ENCODE measurements at regions not wholly inside any gene's neighbourhood (a gene's known extent, or its start where the extent isn't known, plus 50 kb on each side); places are given as distances from the start of the nearest gene placed in this dataset.

DNA sequence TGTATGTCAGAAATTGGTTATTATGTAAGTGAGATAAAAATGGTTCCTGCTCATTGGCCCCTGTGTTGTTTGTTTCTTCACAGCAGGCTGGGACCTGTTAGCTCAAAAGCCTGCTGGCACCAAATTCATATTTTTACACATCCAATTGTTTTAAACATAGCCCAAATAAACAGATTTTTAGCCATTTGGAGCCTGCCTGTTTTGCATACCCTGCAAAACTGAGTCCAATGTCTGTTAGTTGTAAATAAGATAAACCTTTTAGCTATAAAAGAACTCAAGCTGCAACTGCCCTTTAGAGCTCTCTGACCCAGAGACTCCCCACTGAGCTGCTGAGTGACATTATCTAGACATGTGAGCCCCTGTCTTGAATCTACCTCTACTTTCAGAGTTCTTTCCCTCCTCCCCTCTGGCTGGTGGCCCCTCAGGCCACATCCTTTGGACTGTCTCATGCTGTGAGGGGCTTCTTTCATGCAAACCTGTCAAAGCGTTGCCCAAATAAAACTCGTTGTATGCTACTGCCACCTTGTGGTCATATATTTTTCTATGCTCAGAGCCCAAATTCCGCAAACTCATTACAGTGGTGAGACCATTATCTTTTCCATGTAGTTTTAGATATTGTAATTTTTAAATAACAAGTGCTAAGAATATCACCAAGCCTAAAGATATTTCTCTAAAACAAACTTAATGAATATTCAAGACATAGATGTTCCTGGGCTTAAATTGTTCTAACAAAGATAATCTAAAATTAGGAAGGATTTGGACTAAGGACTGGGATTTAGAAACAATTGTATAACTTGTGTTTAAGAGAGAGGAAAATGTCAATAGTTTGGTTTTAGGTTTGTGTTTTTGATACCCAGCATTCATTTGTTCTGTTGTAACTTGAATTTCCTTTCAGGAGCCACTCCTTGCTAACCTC is 337.9 kb downstream of the AACS start:
- Mint-ChIP-seq H3K9me3 (peaks cover 15% of the 10 kb centered on the region), H3K4me3 (no peak overlapping the region), H3K27me3 (ENCODE audit: low read depth) (no peaks in the 10 kb centered on the region), H3K4me1 (peaks cover 36% of the 10 kb centered on the region), H3K36me3 (peaks cover 14% of the 10 kb centered on the region), H3K27ac (no peak overlapping the region)
- ChIA-PET POLR2A (no interaction called here), CTCF (interaction anchor here (0.6 to 2.8 kb wide), 13 partner anchors 8 to 220 kb away, joined by 3 to 19 read pairs (median 4); no protein-coding TSS in a partner anchor)
- ATAC-seq (peak; percentile 92), DNase-seq (ENCODE audit: low spot score) (peak; percentile 71)
- TF ChIP-seq, protein P1, sequence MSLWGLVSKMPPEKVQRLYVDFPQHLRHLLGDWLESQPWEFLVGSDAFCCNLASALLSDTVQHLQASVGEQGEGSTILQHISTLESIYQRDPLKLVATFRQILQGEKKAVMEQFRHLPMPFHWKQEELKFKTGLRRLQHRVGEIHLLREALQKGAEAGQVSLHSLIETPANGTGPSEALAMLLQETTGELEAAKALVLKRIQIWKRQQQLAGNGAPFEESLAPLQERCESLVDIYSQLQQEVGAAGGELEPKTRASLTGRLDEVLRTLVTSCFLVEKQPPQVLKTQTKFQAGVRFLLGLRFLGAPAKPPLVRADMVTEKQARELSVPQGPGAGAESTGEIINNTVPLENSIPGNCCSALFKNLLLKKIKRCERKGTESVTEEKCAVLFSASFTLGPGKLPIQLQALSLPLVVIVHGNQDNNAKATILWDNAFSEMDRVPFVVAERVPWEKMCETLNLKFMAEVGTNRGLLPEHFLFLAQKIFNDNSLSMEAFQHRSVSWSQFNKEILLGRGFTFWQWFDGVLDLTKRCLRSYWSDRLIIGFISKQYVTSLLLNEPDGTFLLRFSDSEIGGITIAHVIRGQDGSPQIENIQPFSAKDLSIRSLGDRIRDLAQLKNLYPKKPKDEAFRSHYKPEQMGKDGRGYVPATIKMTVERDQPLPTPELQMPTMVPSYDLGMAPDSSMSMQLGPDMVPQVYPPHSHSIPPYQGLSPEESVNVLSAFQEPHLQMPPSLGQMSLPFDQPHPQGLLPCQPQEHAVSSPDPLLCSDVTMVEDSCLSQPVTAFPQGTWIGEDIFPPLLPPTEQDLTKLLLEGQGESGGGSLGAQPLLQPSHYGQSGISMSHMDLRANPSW (CRISPR knock-in tag; conservative IDR thresholded peaks at IDR 0.05; ENCODE audit: low read depth) = no peak
- TF ChIP-seq, protein P2, sequence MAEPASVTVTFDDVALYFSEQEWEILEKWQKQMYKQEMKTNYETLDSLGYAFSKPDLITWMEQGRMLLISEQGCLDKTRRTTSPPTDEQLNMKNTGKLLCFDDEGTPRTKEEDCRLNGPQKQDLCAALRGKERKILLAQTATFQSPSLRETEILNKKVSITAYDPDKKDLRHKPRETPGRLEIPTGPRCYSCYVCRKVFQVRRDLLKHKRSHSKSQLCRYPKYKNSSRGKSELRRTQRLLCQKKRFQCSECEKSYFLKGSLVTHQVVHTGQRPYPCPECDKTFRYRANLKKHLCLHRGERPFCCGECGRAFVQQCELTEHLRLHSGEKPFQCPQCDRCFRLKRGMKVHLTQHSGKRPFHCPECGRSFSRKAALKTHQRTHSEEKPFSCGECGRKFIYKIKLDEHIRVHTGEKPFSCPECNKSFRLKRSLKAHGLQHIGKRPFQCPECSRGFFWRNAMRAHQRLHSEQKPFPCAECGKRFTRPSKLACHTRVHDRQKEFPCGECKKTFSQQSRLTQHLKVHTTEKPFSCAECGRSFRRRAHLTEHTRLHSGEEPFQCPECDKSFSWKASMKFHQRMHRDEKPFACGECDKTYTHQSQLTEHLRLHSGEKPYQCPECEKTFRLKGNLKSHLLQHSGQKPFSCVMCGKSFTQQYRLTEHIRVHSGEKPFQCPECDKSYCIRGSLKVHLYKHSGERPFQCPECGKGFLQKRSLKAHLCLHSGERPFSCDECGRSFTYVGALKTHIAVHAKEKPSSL (CRISPR knock-in tag; conservative IDR thresholded peaks at IDR 0.05) = peak; percentile 96
- TF ChIP-seq ATF1 (CRISPR knock-in tag; IDR thresholded peaks at IDR 0.05) (no peak), NR2C2 (CRISPR knock-in tag; IDR thresholded peaks at IDR 0.05) (no peak), CREB1 (CRISPR knock-in tag; IDR thresholded peaks at IDR 0.05) (no peak), ESRRA (CRISPR knock-in tag; IDR thresholded peaks at IDR 0.05; ENCODE audit: borderline replicate concordance) (no peak), ZBTB21 (CRISPR knock-in tag; IDR thresholded peaks at IDR 0.05; ENCODE audit: borderline replicate concordance) (no peak), PRRX2 (CRISPR knock-in tag; IDR thresholded peaks at IDR 0.05) (no peak), OVOL2 (CRISPR knock-in tag; IDR thresholded peaks at IDR 0.05; ENCODE audit: borderline replicate concordance) (no peak), ETV6 (CRISPR knock-in tag; IDR thresholded peaks at IDR 0.05) (peak; percentile 33; the same call in 1 of the 2 replicates), TEAD4 (CRISPR knock-in tag; IDR thresholded peaks at IDR 0.05) (no peak), RELA (CRISPR knock-in tag; IDR thresholded peaks at IDR 0.05; ENCODE audit: borderline replicate concordance) (no peak)
- TF ChIP-seq, protein P3, sequence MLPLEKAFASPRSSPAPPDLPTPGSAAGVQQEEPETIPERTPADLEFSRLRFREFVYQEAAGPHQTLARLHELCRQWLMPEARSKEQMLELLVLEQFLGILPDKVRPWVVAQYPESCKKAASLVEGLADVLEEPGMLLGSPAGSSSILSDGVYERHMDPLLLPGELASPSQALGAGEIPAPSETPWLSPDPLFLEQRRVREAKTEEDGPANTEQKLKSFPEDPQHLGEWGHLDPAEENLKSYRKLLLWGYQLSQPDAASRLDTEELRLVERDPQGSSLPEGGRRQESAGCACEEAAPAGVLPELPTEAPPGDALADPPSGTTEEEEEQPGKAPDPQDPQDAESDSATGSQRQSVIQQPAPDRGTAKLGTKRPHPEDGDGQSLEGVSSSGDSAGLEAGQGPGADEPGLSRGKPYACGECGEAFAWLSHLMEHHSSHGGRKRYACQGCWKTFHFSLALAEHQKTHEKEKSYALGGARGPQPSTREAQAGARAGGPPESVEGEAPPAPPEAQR (CRISPR knock-in tag; IDR thresholded peaks at IDR 0.05) = no peak
- TF ChIP-seq, protein P4, sequence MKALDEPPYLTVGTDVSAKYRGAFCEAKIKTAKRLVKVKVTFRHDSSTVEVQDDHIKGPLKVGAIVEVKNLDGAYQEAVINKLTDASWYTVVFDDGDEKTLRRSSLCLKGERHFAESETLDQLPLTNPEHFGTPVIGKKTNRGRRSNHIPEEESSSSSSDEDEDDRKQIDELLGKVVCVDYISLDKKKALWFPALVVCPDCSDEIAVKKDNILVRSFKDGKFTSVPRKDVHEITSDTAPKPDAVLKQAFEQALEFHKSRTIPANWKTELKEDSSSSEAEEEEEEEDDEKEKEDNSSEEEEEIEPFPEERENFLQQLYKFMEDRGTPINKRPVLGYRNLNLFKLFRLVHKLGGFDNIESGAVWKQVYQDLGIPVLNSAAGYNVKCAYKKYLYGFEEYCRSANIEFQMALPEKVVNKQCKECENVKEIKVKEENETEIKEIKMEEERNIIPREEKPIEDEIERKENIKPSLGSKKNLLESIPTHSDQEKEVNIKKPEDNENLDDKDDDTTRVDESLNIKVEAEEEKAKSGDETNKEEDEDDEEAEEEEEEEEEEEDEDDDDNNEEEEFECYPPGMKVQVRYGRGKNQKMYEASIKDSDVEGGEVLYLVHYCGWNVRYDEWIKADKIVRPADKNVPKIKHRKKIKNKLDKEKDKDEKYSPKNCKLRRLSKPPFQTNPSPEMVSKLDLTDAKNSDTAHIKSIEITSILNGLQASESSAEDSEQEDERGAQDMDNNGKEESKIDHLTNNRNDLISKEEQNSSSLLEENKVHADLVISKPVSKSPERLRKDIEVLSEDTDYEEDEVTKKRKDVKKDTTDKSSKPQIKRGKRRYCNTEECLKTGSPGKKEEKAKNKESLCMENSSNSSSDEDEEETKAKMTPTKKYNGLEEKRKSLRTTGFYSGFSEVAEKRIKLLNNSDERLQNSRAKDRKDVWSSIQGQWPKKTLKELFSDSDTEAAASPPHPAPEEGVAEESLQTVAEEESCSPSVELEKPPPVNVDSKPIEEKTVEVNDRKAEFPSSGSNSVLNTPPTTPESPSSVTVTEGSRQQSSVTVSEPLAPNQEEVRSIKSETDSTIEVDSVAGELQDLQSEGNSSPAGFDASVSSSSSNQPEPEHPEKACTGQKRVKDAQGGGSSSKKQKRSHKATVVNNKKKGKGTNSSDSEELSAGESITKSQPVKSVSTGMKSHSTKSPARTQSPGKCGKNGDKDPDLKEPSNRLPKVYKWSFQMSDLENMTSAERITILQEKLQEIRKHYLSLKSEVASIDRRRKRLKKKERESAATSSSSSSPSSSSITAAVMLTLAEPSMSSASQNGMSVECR (CRISPR knock-in tag; IDR thresholded peaks at IDR 0.05; ENCODE audit: borderline replicate concordance) = no peak
- TF ChIP-seq, protein P5, sequence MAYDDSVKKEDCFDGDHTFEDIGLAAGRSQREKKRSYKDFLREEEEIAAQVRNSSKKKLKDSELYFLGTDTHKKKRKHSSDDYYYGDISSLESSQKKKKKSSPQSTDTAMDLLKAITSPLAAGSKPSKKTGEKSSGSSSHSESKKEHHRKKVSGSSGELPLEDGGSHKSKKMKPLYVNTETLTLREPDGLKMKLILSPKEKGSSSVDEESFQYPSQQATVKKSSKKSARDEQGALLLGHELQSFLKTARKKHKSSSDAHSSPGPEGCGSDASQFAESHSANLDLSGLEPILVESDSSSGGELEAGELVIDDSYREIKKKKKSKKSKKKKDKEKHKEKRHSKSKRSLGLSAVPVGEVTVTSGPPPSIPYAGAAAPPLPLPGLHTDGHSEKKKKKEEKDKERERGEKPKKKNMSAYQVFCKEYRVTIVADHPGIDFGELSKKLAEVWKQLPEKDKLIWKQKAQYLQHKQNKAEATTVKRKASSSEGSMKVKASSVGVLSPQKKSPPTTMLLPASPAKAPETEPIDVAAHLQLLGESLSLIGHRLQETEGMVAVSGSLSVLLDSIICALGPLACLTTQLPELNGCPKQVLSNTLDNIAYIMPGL (CRISPR knock-in tag; IDR thresholded peaks at IDR 0.05) = no peak
- TF ChIP-seq, protein P6, sequence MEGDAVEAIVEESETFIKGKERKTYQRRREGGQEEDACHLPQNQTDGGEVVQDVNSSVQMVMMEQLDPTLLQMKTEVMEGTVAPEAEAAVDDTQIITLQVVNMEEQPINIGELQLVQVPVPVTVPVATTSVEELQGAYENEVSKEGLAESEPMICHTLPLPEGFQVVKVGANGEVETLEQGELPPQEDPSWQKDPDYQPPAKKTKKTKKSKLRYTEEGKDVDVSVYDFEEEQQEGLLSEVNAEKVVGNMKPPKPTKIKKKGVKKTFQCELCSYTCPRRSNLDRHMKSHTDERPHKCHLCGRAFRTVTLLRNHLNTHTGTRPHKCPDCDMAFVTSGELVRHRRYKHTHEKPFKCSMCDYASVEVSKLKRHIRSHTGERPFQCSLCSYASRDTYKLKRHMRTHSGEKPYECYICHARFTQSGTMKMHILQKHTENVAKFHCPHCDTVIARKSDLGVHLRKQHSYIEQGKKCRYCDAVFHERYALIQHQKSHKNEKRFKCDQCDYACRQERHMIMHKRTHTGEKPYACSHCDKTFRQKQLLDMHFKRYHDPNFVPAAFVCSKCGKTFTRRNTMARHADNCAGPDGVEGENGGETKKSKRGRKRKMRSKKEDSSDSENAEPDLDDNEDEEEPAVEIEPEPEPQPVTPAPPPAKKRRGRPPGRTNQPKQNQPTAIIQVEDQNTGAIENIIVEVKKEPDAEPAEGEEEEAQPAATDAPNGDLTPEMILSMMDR (IDR thresholded peaks at IDR 0.05) = 0 out of 2 replicates have a peak, but pooled peaks have one; percentile 30
- TF ChIP-seq, protein P7, sequence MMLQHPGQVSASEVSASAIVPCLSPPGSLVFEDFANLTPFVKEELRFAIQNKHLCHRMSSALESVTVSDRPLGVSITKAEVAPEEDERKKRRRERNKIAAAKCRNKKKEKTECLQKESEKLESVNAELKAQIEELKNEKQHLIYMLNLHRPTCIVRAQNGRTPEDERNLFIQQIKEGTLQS (CRISPR knock-in tag; conservative IDR thresholded peaks at IDR 0.05) = no peak
- TF ChIP-seq, protein P8, sequence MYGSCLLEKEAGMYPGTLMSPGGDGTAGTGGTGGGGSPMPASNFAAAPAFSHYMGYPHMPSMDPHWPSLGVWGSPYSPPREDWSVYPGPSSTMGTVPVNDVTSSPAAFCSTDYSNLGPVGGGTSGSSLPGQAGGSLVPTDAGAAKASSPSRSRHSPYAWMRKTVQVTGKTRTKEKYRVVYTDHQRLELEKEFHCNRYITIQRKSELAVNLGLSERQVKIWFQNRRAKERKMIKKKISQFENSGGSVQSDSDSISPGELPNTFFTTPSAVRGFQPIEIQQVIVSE (CRISPR knock-in tag; IDR thresholded peaks at IDR 0.05; ENCODE audit: borderline replicate concordance) = no peak
